ENCODE measurements at regions not wholly inside any gene's neighbourhood (a gene's known extent, or its start where the extent isn't known, plus 50 kb on each side); places are given as distances from the start of the nearest gene placed in this dataset.
"Not testable (repeated sequence)": the region's sequence is repeated elsewhere in the genome, so short reads cannot be mapped to it uniquely, and the experiment has no call there.

DNA sequence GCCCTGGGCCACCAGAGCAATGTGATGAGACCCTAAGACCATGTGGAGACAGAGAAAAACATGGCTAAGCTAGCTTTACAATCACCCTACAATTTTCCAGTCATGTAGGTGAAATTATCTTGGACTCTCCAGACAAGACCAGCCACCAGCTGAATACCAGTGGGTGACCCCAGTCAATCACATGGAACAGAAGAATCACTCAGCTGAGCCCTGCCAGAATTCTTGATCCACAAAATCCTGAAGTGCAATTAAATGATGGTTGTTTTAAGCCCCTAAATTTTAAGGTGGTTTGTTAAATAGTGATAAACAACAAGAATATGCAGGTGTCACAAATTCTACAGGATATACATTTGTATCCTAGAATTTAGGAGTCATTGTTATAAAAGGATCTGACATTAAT, 69.5 kb upstream of the SMIM15 start:
- DNase-seq (ENCODE audit: low read depth), result no peak
- TF ChIP-seq, protein P1, sequence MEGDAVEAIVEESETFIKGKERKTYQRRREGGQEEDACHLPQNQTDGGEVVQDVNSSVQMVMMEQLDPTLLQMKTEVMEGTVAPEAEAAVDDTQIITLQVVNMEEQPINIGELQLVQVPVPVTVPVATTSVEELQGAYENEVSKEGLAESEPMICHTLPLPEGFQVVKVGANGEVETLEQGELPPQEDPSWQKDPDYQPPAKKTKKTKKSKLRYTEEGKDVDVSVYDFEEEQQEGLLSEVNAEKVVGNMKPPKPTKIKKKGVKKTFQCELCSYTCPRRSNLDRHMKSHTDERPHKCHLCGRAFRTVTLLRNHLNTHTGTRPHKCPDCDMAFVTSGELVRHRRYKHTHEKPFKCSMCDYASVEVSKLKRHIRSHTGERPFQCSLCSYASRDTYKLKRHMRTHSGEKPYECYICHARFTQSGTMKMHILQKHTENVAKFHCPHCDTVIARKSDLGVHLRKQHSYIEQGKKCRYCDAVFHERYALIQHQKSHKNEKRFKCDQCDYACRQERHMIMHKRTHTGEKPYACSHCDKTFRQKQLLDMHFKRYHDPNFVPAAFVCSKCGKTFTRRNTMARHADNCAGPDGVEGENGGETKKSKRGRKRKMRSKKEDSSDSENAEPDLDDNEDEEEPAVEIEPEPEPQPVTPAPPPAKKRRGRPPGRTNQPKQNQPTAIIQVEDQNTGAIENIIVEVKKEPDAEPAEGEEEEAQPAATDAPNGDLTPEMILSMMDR (conservative IDR thresholded peaks at IDR 0.05; ENCODE audit: low read depth, low read length), result no peak

DNA sequence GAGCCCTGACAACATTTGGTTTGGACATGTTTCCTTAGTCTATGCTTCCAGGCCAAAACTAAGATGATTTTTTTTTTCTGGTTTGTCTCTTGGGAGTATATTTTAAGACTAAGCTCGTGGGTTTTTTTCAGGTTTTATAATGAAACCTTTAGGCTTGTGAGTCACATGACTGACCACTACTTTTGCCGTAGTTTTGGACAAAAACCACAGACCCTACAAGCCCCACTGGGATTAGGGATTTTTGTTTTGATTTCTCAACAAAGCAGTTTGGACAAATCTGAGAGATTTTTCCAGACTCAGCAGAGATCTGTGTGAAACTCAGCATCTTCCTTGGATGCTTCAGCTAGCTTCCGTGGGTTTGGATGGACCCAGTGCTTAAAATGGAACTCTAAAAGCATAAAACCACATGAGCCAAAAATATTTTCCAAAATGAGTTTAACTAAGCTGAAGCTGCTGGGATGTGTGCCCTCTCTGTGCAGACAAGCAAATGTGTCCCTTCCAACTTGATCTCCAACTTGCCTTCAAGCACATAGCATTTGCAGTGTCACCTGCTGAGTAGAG, 70.3 kb upstream of the SMIM15 start:
- no peak overlapping the region for H3K4me3 ChIP-seq (ENCODE audit: low read depth, low read length)
- DNase-seq (ENCODE audit: low read depth), result peak; percentile 12
- TF ChIP-seq, protein P1 (conservative IDR thresholded peaks at IDR 0.05; ENCODE audit: low read depth, low read length), result no peak

More for the DNA sequence above, 69.5 kb upstream of the SMIM15 start:
- H3K4me3 ChIP-seq (ENCODE audit: low read depth, low read length), result no peak overlapping the region

DNA sequence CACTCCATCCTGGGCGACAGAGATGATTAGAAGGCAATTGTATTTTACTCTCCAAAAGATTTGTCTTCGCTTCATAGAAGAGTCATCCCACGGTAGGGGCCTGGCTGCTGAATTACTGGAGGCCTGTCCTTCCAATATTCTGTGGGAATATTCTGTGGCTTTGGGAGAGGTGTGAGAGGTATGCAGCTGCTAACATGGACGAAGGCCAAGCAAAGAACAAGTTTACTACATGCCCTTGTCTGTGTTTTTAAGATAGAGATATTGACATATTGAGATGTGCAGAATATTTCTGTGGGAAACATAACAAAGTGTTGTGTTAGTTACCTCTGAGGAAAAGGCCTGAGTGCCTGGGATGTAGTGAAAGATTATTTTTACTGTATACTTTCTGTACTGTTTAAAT, 71.8 kb upstream of the SMIM15 start:
- no peak for DNase-seq (ENCODE audit: low read depth)
- no peak overlapping the region for H3K4me3 ChIP-seq (ENCODE audit: low read depth, low read length)
- TF ChIP-seq, protein P1 (conservative IDR thresholded peaks at IDR 0.05; ENCODE audit: low read depth, low read length), result no peak

DNA sequence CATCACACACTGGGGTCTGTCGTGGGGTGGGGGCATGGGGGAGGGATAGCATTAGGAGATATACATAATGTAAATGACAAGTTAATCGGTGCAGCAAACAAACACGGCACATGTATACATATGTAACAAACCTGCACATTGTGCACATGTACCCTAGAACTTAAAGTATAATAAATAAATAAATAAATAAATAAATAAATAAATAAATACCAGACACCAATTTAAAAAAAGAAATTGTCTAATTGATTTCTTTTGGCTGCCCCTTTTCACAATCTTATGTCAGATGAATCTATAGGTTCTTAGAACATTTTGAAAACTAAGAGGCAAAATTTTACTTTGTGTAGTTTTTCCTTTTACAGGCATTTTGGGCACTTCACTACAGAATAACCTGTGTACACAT, 74.4 kb upstream of the SMIM15 start:
- H3K4me3 ChIP-seq (ENCODE audit: low read depth, low read length); DNase-seq (ENCODE audit: low read depth): not testable (repeated sequence)

DNA sequence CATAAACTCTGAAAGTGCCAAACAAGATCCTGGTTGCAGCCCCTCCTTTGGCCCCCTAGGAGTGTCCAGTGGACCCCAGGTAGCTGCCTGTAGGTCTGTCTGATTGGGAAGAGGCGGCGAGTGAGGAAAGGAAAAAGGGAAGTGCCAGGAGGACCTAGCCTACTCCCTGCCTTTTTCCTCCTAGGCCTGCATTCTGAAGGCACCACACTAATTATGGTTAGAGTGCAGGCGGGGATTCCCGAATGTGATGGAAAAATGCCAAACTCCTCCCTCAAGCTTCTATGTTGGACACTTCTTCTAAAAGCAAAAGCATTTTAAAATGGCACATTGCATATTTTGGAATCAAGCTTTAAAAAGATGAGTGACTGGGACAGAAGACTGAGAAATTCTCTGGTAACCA, 83.2 kb upstream of the SMIM15 start:
- TF ChIP-seq, protein P1 (conservative IDR thresholded peaks at IDR 0.05; ENCODE audit: low read depth, low read length), result no peak
- H3K4me3 ChIP-seq (ENCODE audit: low read depth, low read length), result no peak overlapping the region
- DNase-seq (ENCODE audit: low read depth), result peak; percentile 53

DNA sequence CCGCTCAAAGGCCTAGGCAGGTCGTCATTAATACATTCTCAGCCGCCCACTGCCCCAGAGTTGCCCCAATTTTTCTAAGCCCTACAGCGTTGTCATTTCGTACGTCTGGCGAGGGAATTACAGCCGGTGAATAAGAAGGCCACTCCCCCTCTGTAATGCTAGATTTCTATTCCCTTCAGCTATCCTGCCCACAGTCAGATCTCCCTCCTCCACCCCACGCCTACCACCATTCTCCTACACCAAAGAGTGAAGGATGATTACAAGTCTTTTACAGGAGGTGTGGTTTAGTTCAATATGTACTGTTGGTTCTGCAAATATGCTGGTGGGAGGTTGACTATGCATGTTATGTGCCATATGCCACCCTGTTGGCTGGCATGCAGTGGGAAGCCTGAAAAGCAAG, 83.7 kb upstream of the SMIM15 start:
- DNase-seq (ENCODE audit: low read depth), result no peak
- TF ChIP-seq, protein P1 (conservative IDR thresholded peaks at IDR 0.05; ENCODE audit: low read depth, low read length), result no peak
- H3K4me3 ChIP-seq (ENCODE audit: low read depth, low read length), result no peak overlapping the region

DNA sequence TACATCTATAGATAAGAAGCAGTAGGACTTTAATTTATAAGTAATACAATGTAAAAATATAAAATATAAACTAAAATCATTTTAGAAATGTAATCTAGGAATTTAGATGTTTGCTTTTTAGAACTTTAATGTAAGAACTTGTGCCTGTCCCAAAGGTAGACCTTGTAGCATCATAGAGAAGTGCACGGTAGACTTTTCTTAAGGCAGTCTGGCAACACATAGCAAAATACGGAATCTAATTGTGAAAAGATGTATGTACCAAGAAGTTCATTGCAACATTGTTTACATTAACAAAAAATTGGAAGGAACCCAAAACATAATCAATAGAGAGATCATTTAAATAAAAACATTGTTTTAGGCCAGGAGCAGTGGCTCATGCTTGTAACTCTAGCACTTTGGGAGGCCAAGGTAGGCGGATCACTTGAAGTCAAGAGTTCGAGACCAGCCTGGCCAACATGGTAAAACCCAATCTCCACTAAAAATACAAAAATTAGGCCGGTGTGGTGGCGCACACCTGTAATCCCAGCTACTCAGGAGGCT, 84.6 kb upstream of the SMIM15 start:
- H3K4me3 ChIP-seq (ENCODE audit: low read depth, low read length), result no peak overlapping the region
- no peak for DNase-seq (ENCODE audit: low read depth)
- TF ChIP-seq, protein P1 (conservative IDR thresholded peaks at IDR 0.05; ENCODE audit: low read depth, low read length), result no peak
